ENCODE measurements at regions not wholly inside any gene's neighbourhood (a gene's known extent, or its start where the extent isn't known, plus 50 kb on each side); places are given as distances from the start of the nearest gene placed in this dataset.

GRCh38 chr11:101348786-101349185 is 219.2 kb upstream of the PGR start:
- TF ChIP-seq SAFB2 (CRISPR knock-in tag; IDR thresholded peaks at IDR 0.05; ENCODE audit: borderline replicate concordance, low read depth) (no peak), FOXP1 (IDR thresholded peaks at IDR 0.05) (no peak), FOXP1 (CRISPR knock-in tag; IDR thresholded peaks at IDR 0.05) (no peak), DPF2 (CRISPR knock-in tag; IDR thresholded peaks at IDR 0.05; ENCODE audit: borderline replicate concordance, low read depth) (no peak), ZNF83 (CRISPR knock-in tag; IDR thresholded peaks at IDR 0.05; ENCODE audit: borderline replicate concordance) (no peak), MLX (CRISPR knock-in tag; IDR thresholded peaks at IDR 0.05) (no peak)

Data from HepG2 (cell line).